NCI-H1092 (cell line): ENCODE measurements at regions not wholly inside any gene's neighbourhood (a gene's known extent, or its start where the extent isn't known, plus 50 kb on each side); places are given as distances from the start of the nearest gene placed in this dataset.

Source experiments
- DNase-seq: peaks from one replicate; lab custom pipeline; 2025; lab: John Stamatoyannopoulos, UW

DNA sequence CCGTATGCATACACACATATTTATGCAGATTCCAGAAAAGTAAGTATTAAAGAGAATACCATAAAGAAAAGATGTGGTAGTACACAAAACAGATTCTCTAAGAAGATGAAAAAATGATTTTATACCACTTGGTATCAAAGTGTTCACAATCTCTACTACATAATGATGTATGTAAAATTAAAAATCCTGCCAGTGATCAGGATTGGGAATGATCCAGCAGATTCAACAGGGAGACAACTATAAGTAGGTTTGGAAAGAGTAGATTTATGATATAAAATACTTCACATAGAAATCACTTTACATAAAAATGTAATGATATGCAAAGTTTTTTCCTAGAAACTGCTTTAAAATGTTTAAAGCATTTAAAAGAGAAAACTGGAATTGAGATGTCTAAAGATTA, 447.0 kb downstream of the CNTNAP4 start:
- DNase-seq, result no peak

DNA sequence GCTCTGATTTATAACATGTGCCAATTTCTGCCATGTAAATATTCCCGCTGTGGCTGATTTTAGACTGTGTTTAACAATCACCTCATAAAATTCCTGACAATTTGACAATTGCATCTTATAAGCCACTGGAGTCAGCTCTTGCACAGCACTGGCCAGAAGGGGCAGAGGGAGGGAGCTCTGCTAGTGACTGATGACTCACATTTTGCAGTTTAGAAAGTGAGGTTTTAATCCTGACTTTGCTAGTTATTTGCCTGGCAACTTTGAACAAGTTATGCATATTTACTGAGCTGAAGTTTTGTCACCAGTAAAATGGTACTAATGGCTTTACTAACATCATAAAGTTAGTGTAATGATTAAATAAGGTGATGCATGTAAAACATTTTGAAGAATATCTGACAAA, 452.3 kb downstream of the CNTNAP4 start:
- DNase-seq, result no peak

DNA sequence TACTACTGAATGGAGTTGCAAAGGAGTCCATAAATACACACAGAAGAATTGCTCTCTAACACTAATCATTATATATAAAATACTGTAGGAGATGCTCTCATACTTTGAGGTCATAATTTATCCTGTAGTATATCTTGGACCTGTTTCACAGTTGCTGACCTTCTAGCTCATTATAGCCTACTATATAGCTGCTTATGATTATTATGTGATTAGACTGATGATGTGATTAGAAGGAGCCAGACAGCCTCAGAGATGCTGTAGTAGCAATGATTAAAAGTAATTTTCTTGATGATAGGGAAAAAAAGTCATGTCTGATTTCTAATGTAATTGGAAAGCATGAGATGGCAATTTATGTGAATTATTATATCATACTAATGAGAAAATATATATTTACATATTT, 455.7 kb downstream of the CNTNAP4 start:
- no peak for DNase-seq

DNA sequence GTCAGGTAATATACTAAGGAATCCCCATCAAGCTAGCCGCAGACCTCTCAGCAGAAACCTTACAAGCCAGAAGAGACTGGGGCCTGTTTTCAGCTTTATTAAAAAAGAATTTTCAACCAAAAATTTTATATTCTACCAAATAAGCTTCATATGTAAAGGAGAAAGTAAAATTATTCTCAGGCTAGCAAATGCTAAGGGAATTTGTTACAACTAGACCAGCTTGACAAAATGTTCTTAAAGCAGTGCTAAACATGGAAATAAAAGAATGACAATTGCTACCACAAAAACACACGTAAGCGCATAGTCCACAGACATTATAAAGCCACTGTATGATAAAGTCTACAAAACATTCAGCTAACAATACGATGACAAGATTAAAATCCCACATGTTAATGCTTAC, 449.4 kb upstream of the MON1B start:
- no peak for DNase-seq

DNA sequence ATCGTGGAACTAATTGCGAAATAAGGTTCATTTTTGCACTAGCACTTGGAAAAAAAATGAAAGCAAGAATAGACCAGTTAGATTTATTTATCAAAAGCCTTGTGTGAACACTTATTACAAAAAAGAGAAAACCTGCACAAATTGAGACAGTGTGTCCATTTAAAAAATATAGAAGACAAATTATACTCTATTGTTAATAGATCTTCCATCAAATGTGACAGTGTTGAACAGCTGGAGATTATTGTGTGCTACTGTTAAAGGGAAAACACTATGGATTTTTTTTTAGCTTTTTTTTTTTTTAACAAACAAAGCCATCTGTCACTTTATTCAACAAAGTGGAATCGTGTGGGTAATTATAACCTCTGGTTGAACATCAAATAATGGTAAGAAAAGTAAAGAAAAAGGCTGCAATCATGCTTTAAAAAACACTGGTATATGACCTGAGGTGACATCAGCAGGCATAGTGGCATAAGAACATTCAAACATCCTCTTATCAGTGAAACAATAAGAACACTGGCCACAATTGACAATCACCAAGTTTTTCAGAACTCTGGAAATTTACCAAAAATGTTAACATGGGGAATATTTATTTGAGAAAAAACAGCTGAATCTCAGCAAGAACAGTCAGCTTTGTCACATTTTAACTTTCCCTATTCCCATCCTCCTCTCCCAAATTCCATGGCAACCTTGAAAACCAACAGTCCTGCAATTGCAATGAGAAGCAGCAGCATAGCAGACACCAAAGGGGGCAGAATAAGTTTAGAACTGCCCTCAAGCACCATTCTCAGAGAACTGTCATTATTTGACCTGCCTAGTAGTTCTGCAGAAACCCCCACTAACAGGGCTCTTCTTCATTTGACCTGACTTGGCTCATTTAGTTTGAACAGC, 442.3 kb upstream of the MON1B start:
- no peak for DNase-seq

DNA sequence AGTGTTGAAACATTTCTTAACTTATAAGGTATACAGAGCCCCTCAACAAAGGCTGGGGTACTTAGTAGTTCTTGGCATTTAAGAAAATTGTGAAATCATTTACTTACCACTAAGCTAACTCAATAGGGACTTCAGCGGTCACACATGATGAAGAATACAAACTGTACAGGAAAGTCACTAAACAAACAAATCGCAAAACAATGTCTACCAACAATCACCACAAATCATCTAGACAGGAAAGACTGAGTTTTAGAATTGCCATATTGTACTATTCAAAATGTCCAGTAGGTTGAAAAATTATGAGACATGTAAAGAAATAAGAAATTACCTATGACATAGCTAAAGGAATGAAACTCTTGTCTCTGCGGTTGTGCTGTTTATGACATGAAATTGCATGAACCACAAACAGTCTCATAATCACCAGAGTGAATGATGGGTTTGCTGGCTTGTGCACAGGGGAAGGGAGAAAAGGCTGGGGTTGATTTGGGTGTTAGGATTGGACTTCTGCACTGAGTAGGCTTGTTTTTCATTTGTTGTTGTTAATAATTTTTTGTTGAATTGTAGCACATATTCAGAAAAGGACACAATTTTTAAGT, 441.1 kb upstream of the MON1B start:
- DNase-seq, result no peak

DNA sequence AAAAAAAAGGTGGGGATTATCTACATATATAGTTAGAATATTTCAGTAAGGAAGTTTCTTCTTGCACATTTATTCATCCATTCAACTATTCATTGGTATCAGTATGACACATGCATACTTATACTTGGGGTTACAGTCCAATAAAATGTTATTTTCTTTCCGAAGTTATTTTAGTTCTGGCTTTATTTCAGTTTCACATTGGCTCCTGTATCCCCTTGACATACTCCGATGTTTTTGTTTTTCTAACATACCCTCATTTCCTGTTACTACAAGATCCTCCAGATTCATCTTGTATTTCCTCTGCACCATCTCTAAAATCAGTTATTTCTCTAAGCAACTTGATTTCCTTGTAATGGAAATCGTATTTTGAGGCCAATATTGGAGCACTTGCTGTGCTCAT, 435.5 kb upstream of the MON1B start:
- no peak for DNase-seq

DNA sequence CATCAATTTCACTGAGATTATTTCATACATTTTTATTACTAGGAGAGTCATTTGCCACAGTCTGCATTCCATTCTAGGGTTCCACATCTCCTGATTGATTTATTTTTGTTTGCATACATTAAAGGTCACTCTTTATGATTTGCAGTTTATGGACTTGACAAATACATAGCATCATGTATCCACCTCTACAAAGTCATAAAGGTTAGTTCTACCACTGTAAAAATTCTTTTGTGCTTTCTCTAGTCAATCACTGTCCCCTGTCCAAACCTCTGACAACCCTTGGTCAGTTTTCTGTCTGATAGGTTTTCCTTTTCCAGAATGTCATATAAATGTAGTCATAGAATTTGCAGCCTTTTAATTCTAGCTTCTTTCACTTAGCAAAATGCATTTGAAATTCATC, 434.6 kb upstream of the MON1B start:
- no peak for DNase-seq

DNA sequence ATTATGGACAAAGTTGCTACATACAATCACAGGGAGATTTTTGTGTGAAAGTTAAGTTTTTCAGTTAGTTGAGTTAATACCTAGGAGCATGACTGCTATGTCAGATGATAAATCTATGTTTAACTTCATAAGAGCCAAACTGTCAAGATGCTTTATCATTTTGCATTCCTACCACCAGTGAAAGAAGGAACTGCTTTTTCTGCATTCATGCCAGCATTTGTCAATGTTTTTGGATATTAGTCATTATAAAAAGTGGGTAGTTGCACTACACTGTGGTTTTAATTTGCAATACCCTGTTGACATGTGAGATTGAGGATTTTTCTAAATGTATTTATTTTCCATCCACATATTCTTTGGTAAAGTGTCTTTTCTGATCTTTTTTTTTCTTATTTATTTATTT, 434.0 kb upstream of the MON1B start:
- no peak for DNase-seq

DNA sequence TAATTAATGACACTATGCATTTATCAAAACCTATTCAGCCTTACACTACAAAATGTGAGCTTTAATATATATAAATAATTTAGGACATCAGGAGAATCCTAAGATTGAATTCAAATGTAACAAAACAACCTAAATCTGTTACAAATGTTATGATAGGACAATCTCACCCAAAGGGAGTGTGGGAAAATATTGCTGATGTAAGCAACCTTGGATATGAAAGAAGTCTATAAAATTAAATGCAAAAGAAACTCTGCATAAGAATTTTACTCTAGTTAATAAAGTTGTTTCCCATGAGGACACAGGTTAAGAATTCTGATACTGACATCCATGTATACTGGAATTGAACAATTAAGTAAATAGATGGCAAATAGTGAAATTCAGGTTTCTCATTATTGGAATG, 424.5 kb upstream of the MON1B start:
- no peak for DNase-seq

DNA sequence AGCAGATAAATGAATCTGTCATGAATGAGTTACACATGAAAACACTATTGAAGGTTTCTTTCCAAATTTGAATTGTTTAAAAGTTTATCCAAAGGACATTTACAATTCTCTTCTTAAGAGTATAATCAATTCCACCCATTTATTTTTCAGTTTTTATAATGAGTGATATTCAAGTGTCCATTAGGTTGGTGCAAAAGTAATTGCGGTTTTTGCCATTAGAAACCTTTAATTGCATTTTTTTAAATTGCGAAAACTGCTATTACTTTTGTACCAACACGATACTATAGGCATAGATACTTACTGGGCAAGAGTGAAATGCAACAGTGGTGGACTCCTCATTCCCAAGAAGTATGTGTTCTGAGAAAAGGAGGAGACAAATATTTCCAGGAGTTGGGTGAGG, 422.7 kb upstream of the MON1B start:
- no peak for DNase-seq

DNA sequence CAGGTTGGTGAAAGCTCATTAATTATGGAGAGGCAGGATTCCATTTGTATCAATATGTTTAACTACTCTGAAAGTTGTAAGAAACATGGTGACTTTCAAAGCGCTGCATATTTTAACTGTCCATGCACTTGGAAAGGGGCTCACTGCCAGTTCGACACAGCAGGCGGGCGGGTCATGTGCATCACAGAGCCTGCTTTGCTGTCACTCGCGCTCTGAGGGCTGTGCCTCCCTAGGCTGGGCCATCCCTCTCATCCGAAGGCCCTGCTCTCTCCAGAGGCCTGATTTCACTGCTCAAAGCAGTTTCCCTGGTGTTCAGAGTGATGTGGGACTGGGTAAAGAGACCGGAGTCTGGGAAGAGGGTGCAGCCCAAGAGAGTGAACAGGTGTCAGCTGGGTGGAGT, 422.0 kb upstream of the MON1B start:
- no peak for DNase-seq

DNA sequence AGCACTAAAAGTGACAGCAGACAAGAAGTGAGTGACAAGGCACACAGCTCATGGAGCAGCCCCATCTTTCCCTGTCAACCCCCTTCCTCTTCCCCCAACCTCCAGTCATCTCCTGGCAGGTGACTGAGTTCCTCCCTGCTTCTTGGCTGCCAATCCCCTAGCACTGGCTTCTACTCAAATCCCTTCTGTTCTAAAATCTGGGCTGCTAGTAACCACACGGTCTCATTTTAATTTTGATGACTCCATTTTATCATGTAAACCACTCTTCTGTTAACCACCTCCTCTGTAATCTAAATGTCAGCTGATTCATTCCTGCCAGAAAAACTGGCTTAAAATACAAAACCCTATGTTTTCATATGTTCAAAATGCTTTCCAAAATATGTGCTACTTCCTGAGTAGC, 419.8 kb upstream of the MON1B start:
- no peak for DNase-seq

DNA sequence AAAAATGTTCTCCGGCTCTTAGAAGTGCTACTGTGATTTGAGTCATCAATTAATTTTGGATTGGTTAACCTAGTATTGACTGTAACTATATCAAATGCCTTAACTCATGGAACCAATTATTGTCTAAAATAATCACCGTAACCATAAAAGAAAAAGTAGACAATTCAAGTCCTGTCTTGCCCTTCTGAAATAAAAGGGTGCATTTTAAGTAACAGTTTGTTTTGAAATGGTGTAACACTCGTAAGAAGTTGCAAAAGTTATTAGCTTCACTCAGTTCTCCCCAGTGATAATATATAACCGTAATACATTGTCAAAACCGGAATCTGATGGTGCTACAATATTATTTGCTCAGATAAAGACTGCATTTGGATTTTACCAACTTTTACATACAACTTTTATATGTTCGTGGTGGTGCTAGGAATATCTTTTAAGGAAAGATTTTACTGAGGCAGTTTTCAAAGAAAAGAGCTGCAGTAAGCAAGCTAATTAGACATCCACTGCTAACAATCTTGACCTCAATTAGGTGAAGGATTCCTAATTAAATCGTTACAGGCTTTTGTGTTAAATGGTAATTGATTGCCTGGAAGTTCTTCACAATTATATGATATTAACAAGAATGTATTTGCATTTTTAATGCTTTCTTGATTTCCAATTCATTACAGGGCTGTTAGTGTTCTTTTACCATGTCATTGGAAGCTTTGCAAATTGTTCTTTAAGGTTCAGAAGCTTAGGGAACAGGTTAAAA, 413.1 kb upstream of the MON1B start:
- DNase-seq, result no peak

DNA sequence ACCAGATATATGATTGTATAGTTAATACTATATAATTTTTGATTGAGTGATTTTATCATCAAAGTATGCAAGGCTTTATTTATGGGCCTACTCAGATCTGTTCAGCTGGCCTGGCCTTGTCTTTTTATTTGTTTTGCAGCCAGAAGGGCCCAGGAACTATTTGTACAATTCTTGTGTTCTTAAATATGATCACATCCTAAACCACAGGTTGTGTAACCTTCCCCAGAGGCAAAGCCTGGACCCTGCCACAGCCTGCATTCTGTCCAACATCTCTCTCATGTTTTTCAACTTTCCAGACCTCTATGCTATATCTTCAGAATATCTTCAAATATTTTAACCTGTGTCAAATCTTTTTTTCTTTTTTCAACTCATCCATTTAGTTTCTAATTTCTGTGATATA, 410.4 kb upstream of the MON1B start:
- no peak for DNase-seq

DNA sequence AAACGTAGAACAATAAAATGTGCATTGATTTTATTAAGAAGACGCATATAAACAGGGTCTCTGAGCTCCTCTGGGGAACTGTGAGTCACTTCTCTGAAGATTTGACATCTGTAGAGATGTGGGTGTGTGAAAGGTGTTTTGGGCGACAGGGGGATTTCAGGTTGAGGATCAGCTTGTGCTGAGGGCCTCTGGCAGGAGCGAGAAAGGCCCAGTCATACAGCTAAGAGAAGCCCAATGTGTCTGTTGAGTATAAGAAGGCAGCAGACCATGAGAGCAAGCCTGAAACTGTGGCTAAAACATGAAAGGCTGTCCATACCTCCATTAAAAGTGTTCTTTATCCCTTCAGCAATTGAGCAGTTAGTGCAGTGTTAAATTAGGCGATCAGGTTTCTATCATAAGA, 406.5 kb upstream of the MON1B start:
- no peak for DNase-seq

DNA sequence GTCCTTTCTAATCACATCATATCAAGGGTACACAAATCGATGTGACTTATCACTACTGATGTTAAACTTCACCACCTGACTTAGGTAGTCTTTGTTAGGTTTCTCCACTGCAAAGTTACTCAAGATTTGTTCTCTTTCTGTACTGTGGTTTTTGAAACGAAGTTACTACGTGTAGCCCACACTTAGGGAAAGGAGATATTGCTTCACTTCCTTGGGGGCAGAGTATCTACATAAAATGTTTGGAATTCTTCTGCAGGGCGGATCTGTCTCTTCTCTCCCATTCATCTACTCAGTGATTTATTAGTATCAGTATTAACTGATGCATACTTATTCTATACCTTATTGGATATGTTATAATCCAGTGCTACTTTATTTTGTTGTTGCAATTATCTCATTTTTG, 403.6 kb upstream of the MON1B start:
- no peak for DNase-seq

DNA sequence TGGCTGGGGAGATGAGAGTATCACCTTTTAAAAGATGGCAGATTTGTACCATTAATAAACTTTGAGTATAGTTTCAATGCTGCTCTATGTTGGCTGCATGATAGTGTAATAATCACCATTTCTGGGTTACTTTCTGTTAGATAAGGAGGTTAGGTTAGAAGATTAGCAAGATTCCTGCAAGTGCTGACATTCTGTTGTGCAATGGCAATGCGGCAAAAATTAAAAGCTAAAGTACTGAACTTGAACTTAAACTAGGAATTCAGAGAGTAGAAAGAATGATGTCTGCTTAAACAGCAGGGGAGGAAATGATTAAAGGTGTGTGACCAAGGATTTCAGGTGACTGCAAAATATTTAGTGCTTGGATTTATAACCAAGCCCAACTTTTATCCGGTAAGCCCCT, 399.8 kb upstream of the MON1B start:
- no peak for DNase-seq

DNA sequence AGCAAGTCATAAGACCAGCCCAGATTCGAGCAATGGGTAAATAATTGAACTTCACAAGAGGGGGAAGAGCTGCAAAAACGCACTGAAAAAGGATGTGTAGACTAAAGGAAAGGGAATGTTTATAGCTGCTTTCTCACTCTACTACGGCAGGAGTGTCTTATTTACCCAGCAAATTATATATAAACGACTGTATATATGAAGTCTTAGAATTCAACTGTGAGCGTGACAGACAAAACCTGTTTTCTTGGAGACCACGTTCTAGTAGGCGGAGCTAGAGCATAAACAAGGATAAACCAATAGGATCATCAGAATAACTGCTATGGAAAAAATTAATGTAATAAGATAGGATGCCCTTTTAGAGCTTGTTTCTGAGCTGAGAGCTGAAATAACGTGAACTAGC, 394.6 kb upstream of the MON1B start:
- DNase-seq, result no peak

DNA sequence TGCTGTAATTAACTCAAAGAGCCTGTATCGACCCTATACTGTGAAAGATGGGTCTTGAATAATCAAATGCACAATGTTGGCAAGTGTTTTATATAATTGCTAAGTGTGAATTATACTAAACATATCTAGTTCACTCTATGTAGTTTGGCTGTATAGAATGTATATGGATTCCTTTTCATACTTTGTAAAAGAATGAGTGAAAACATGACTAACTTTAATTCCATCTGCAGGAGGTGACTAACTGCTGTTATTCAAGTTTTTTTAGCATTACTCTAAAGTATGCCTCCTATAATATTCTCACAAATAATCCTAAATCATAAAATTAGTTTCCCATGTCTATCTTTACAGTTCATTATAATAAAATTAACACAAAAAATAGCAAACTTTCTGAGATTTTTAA, 394.0 kb upstream of the MON1B start:
- DNase-seq, result no peak

DNA sequence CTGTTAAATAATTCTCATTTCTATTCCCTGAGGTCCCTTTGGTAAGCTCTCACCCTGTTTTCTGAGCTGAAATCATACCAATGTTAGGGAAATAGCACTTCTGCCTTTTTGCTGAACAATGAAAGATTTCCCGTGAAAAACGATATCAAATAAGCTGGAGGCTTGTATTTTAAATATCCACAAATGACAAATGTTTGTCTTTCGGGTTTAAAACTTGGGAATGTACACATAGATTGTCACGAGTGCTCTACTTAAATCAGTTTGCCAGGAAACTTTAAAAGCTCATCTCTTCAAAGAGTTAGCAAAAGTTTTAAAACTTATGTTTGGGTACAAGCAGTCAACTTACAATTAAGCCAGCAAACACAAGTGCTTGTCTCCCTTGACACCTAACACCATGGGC, 393.5 kb upstream of the MON1B start:
- DNase-seq, result no peak

DNA sequence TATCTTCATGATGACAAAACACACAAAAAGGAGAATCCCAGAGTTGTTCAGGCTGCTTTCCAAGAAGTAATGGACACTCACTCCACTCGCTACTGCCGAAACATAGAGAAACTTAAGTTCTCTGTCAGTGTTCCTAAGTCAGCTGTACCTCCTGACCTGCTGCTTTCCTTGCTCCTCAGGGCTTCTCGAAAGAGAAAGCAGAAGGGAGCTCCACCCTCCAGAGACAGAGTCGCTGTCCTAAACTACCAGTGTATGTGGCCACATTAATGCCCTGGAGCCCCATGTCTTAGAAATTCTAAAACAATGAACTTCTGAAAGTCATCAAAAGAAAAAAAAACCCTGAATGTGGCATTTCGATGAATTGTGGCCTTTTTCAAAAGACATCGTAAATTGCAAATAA, 390.8 kb upstream of the MON1B start:
- no peak for DNase-seq

DNA sequence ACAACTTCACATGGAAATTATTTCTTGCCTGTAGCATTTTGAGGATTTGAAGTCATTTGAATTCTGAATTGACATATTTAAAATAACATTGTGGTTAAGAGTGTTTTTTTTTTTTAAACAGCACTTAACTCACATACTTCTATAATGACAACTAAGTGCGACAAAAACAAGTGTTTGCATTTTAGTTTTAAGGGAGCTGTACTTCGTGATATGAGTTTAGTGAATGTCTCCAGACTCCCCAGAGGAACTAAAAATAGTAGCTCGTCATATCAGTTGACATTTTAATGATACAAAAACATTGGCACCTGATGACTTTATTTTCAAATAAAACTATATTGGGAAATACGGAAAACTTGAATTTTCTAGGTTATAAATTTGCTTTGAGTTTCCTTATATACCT, 389.6 kb upstream of the MON1B start:
- no peak for DNase-seq
